ENCODE measurements at regions not wholly inside any gene's neighbourhood (a gene's known extent, or its start where the extent isn't known, plus 50 kb on each side); places are given as distances from the start of the nearest gene placed in this dataset.

- Histone ChIP-seq H3K36me3 (no peaks in the 10 kb centered on the region), H3K4me3 (no peak overlapping the region), H3K4me1 (no peaks in the 10 kb centered on the region), H3K9me3 (no peaks in the 10 kb centered on the region), H3K27me3 (no peaks in the 10 kb centered on the region), H3K27ac (no peak overlapping the region)
- DNase-seq = no peak
- intact Hi-C loops (cut with DNase I; ENCODE audit: low total_unique reads) = no loop called here
- TF ChIP-seq POLR2AphosphoS5 (IDR thresholded peaks at IDR 0.05) (no peak), EP300 (IDR thresholded peaks at IDR 0.05) (no peak), POLR2A (IDR thresholded peaks at IDR 0.05) (no peak), CTCF (IDR thresholded peaks at IDR 0.05) (no peak)
- WGBS, 5 donors = 72 to 100% (median 87%) methylated on average over 1 of the region's 1 CpG
These were observed 622.5 kb downstream of the PKHD1 start for GRCh38 chr6:51464956-51465355.

GRCh38 chr6:51466427-51466826 lies 621.0 kb downstream of the PKHD1 start:
- no peak for DNase-seq
- intact Hi-C loops (cut with DNase I; ENCODE audit: low total_unique reads) = no loop called here
- Histone ChIP-seq H3K27me3 (no peaks in the 10 kb centered on the region), H3K27ac (no peak overlapping the region), H3K4me3 (no peak overlapping the region), H3K9me3 (no peaks in the 10 kb centered on the region), H3K4me1 (no peaks in the 10 kb centered on the region), H3K36me3 (no peaks in the 10 kb centered on the region)
- 66 to 81% (median 74%) methylated on average over 9 of the region's 9 CpGs for WGBS, 5 donors
- no peak for TF ChIP-seq EP300 (IDR thresholded peaks at IDR 0.05)
- TF ChIP-seq POLR2AphosphoS5 (IDR thresholded peaks at IDR 0.05) = no peak
- TF ChIP-seq POLR2A (IDR thresholded peaks at IDR 0.05) = no peak
- no peak for TF ChIP-seq CTCF (IDR thresholded peaks at IDR 0.05)

- Histone ChIP-seq H3K27me3 (no peaks in the 10 kb centered on the region), H3K4me3 (no peak overlapping the region), H3K27ac (no peak overlapping the region), H3K9me3 (no peaks in the 10 kb centered on the region), H3K36me3 (no peaks in the 10 kb centered on the region), H3K4me1 (no peaks in the 10 kb centered on the region)
- intact Hi-C loops (cut with DNase I; ENCODE audit: low total_unique reads) = no loop called here
- DNase-seq = peak in 1 of 2 donors; percentile 9
- TF ChIP-seq CTCF (IDR thresholded peaks at IDR 0.05) = no peak
- no peak for TF ChIP-seq EP300 (IDR thresholded peaks at IDR 0.05)
- no peak for TF ChIP-seq POLR2AphosphoS5 (IDR thresholded peaks at IDR 0.05)
- TF ChIP-seq POLR2A (IDR thresholded peaks at IDR 0.05) = no peak
- WGBS, 5 donors = 30 to 56% (median 40%) methylated on average over 6 of the region's 6 CpGs
These were observed 620.0 kb downstream of the PKHD1 start for GRCh38 chr6:51467231-51467952.

GRCh38 chr6:51468704-51469103 lies 618.7 kb downstream of the PKHD1 start:
- Histone ChIP-seq H3K4me3 (no peak overlapping the region), H3K9me3 (no peaks in the 10 kb centered on the region), H3K27ac (no peak overlapping the region), H3K36me3 (no peaks in the 10 kb centered on the region), H3K27me3 (no peaks in the 10 kb centered on the region), H3K4me1 (no peaks in the 10 kb centered on the region)
- intact Hi-C loops (cut with DNase I; ENCODE audit: low total_unique reads) = no loop called here
- WGBS, 5 donors = 33 to 56% (median 47%) methylated on average over 3 of the region's 3 CpGs
- no peak for TF ChIP-seq CTCF (IDR thresholded peaks at IDR 0.05)
- TF ChIP-seq EP300 (IDR thresholded peaks at IDR 0.05) = no peak
- TF ChIP-seq POLR2AphosphoS5 (IDR thresholded peaks at IDR 0.05) = no peak
- TF ChIP-seq POLR2A (IDR thresholded peaks at IDR 0.05) = no peak
- DNase-seq = no peak

Data from stomach (tissue), 8 donors.